H1 (cell line): ENCODE measurements at regions not wholly inside any gene's neighbourhood (a gene's known extent, or its start where the extent isn't known, plus 50 kb on each side); places are given as distances from the start of the nearest gene placed in this dataset.

Experiments
- CTCF ChIA-PET: fragments of 300-600 bp; sonication (Branson Sonifier 250); formaldehyde crosslinking; loops from one replicate; lab custom pipeline; 2021; ENCODE audit not compliant: partially characterized antibody; lab: Charles Lee
- POLR2A ChIA-PET: fragments of 300-600 bp; sonication (Branson Sonifier 250); formaldehyde crosslinking; loops from one replicate; lab custom pipeline; 2021; ENCODE audit warnings: inconsistent platforms; ENCODE audit not compliant: partially characterized antibody; lab: Charles Lee
- DNase-seq, 2 experiments: peaks; one replicate each; pipeline versions ENCODE4 v3.0.0 to v3.0.0-alpha.2; 2010 to 2022; ENCODE audit warnings: low spot score in 2 of 2, low read depth in 1 of 2, mixed read lengths in 1 of 2
- FAIRE-seq: peaks from 2 replicates; lab custom pipeline; 2011; peaks lifted over from hg19 to GRCh38; lab: Jason Lieb, UNC
- H2AFZ ChIP-seq: 2 replicates; pipeline ENCODE4 v1.8.1; 2012; ENCODE audit warnings: low read length, inconsistent platforms
- H2AK5ac ChIP-seq: 2 replicates; pipeline ENCODE4 v1.6.1; 2013; ENCODE audit warnings: low read depth, low read length
- H2BK120ac ChIP-seq: replicated peaks from 2 replicates; pipeline ENCODE3; 2013; ENCODE audit warnings: low read depth, low read length, inconsistent platforms
- H2BK12ac ChIP-seq: 2 replicates; pipeline ENCODE4 v1.6.1; 2013; ENCODE audit warnings: low read depth, low read length
- H2BK15ac ChIP-seq: 2 replicates; pipeline ENCODE4 v1.6.1; 2013; ENCODE audit warnings: low read length
- H2BK20ac ChIP-seq: 2 replicates; pipeline ENCODE4 v1.6.1; 2013; ENCODE audit warnings: low read length
- H2BK5ac ChIP-seq: 2 replicates; pipeline ENCODE4 v1.6.1; 2013; ENCODE audit warnings: low read depth, low read length
- H3K14ac ChIP-seq: 2 replicates; pipeline ENCODE4 v1.6.1; 2013; ENCODE audit warnings: inconsistent platforms; ENCODE audit not compliant: insufficient read length
- H3K18ac ChIP-seq: 2 replicates; pipeline ENCODE4 v1.6.1; 2013; ENCODE audit warnings: low read length; ENCODE audit errors: extremely low read depth
- H3K23ac ChIP-seq: 2 replicates; pipeline ENCODE4 v1.6.1; 2013; ENCODE audit warnings: inconsistent platforms; ENCODE audit not compliant: insufficient read length
- H3K23me2 ChIP-seq: 2 replicates; pipeline ENCODE4 v1.6.1; 2013; ENCODE audit warnings: low read depth, low read length
- H3K27ac ChIP-seq: 2 replicates; pipeline ENCODE4 v1.6.1; 2011; ENCODE audit warnings: low read depth, low read length, inconsistent platforms
- H3K27me3 ChIP-seq, 4 experiments: replicated peaks in 1 of 4; 1 replicate in 1 of 4; 2 replicates in 3 of 4; pipeline versions ENCODE4 v1.6.1 to v1.8.1; 2011 to 2013; ENCODE audit warnings: low read length in 3 of 4, mild to moderate bottlenecking in 3 of 4, inconsistent platforms in 2 of 4, mixed read lengths in 2 of 4, moderate library complexity in 1 of 4; ENCODE audit not compliant: control insufficient read depth in 3 of 4, insufficient read depth in 3 of 4; ENCODE audit errors: extremely low read depth in 1 of 4
- H3K36me3 ChIP-seq, 4 experiments: 2 replicates each; pipeline versions ENCODE4 v1.6.1 to v1.8.1; 2011 to 2013; ENCODE audit warnings: mild to moderate bottlenecking in 4 of 4, low read length in 3 of 4, moderate library complexity in 2 of 4, control low read depth in 1 of 4, inconsistent platforms in 1 of 4; ENCODE audit not compliant: insufficient read depth in 4 of 4, control insufficient read depth in 2 of 4
- H3K4ac ChIP-seq: replicated peaks from 2 replicates; pipeline ENCODE3; 2013; ENCODE audit warnings: low read length, low read depth, mixed read lengths, inconsistent platforms; ENCODE audit not compliant: insufficient read length
- H3K4me1 ChIP-seq, 4 experiments: replicated peaks in 1 of 4; 1 replicate in 1 of 4; 2 replicates in 3 of 4; pipeline versions ENCODE4 v1.6.1 to v1.8.1; 2011 to 2013; ENCODE audit warnings: low read length in 3 of 4, inconsistent platforms in 2 of 4, mixed read lengths in 1 of 4; ENCODE audit not compliant: insufficient read depth in 4 of 4, control insufficient read depth in 3 of 4
- H3K4me2 ChIP-seq, 2 experiments: 2 replicates each; pipeline versions ENCODE4 v1.6.1 to v1.8.1; 2011 to 2013; ENCODE audit warnings: low read depth in 2 of 2, low read length in 2 of 2, control low read depth in 1 of 2, inconsistent platforms in 1 of 2, mild to moderate bottlenecking in 1 of 2; ENCODE audit not compliant: insufficient read depth in 1 of 2
- H3K4me3 ChIP-seq, 4 experiments: fragments of 200-600, 300-600 bp in 1 of 4; sonication (generic), shearing (Covaris generic), sonication (Bioruptor Twin) in 1 of 4; 2 replicates each; pipeline versions ENCODE4 v1.5.1 to v1.8.1; 2011 to 2016; ENCODE audit warnings: low read length in 4 of 4, low read depth in 3 of 4, control low read depth in 2 of 4, inconsistent platforms in 2 of 4, mild to moderate bottlenecking in 2 of 4, mixed read lengths in 1 of 4, moderate library complexity in 1 of 4; ENCODE audit not compliant: insufficient read depth in 2 of 4; ENCODE audit errors: extremely low read depth in 1 of 4
- H3K56ac ChIP-seq: replicated peaks from 2 replicates; pipeline ENCODE3; 2013; ENCODE audit warnings: low read depth, mild to moderate bottlenecking, mixed read lengths, low read length, inconsistent platforms; ENCODE audit not compliant: insufficient read length
- H3K79me1 ChIP-seq: 2 replicates; pipeline ENCODE4 v1.6.1; 2013; ENCODE audit warnings: low read depth, low read length, control low read depth
- H3K79me2 ChIP-seq, 2 experiments: 2 replicates each; pipeline versions ENCODE4 v1.6.1 to v1.8.1; 2012 to 2013; ENCODE audit warnings: low read length in 2 of 2, mild to moderate bottlenecking in 2 of 2, inconsistent platforms in 1 of 2; ENCODE audit not compliant: insufficient read depth in 2 of 2, control insufficient read depth in 1 of 2
- H3K9ac ChIP-seq, 4 experiments: replicated peaks in 1 of 4; 1 replicate in 1 of 4; 2 replicates in 3 of 4; pipeline versions ENCODE4 v1.6.1 to v1.8.1; 2011 to 2013; ENCODE audit warnings: low read depth in 3 of 4, low read length in 3 of 4, control low read depth in 2 of 4, mild to moderate bottlenecking in 2 of 4, moderate library complexity in 2 of 4, inconsistent platforms in 1 of 4; ENCODE audit errors: extremely low read depth in 1 of 4
- H3K9me3 ChIP-seq, 2 experiments: 2 replicates each; pipeline versions ENCODE4 v1.6.1 to v1.8.1; 2012 to 2013; ENCODE audit warnings: mild to moderate bottlenecking in 2 of 2, moderate library complexity in 2 of 2, control low read depth in 1 of 2, inconsistent platforms in 1 of 2, low read depth in 1 of 2, low read length in 1 of 2, mixed read lengths in 1 of 2; ENCODE audit not compliant: insufficient read depth in 2 of 2
- H4K20me1 ChIP-seq, 2 experiments: replicated peaks in 1 of 2; 2 replicates each; pipeline versions ENCODE3 to v1.8.1; 2011 to 2013; ENCODE audit warnings: inconsistent platforms in 2 of 2, low read length in 2 of 2, mild to moderate bottlenecking in 1 of 2; ENCODE audit not compliant: insufficient read depth in 2 of 2, control insufficient read depth in 1 of 2
- H4K5ac ChIP-seq: 2 replicates; pipeline ENCODE4 v1.6.1; 2013; ENCODE audit warnings: low read length, low read depth, mixed read lengths, inconsistent platforms; ENCODE audit not compliant: insufficient read length
- H4K8ac ChIP-seq: 2 replicates; pipeline ENCODE4 v1.8.0; 2013; ENCODE audit warnings: mild to moderate bottlenecking, moderate library complexity, low read length, inconsistent platforms; ENCODE audit not compliant: insufficient read depth; ENCODE audit errors: extremely low read depth
- H4K91ac ChIP-seq: replicated peaks from 2 replicates; pipeline ENCODE3; 2013; ENCODE audit warnings: low read length, mixed read lengths, inconsistent platforms; ENCODE audit not compliant: insufficient read length
- CEBPB ChIP-seq: IDR thresholded peaks from 2 replicates; pipeline ENCODE4 v1.6.1; 2012; ENCODE audit warnings: low read depth, low read length
- CREB1 ChIP-seq: IDR thresholded peaks from 2 replicates; pipeline ENCODE4 v1.6.1; 2012; ENCODE audit warnings: inconsistent platforms
- HDAC6 ChIP-seq: IDR thresholded peaks from one replicate; pipeline ENCODE4 v1.7.1; 2012; ENCODE audit warnings: low read depth, mild to moderate bottlenecking, inconsistent platforms, low read length, moderate library complexity
- JUND ChIP-seq: IDR thresholded peaks from 2 replicates; pipeline ENCODE4 v1.6.1; 2011; ENCODE audit warnings: mild to moderate bottlenecking, improper control_type of control experiment, low read length
- NRF1 ChIP-seq: IDR thresholded peaks from 2 replicates; pipeline ENCODE4 v1.6.1; 2011; ENCODE audit warnings: mild to moderate bottlenecking, low read depth, low read length, improper control_type of control experiment
- RXRA ChIP-seq: IDR thresholded peaks from 2 replicates; pipeline ENCODE4 v1.6.1; 2011; ENCODE audit warnings: low read depth, mild to moderate bottlenecking, low read length, moderate library complexity; ENCODE audit not compliant: insufficient read depth
- SRF ChIP-seq: IDR thresholded peaks from 2 replicates; pipeline ENCODE4 v1.6.1; 2011; ENCODE audit warnings: mild to moderate bottlenecking, low read depth, low read length, moderate library complexity
- SUZ12 ChIP-seq: fragments of 200-600 bp; sonication (generic); IDR thresholded peaks from 2 replicates; pipeline ENCODE4 v1.6.1; 2012; ENCODE audit warnings: mild to moderate bottlenecking, inconsistent platforms, low read length, moderate library complexity, mixed read lengths
- ZNF274 ChIP-seq: IDR thresholded peaks from 2 replicates; pipeline ENCODE4 v1.7.0; 2012; ENCODE audit warnings: low read length, borderline replicate concordance; ENCODE audit errors: extremely low read depth
- WGBS, 2 experiments: shearing (Covaris generic) in 1 of 2; methylation state at CpG; one replicate each; pipeline versions ENCODE4 v1.1.6 to v1.1.7; 2013 to 2015; ENCODE audit warnings: low lambda C conversion rate in 2 of 2, mixed read lengths in 2 of 2, inconsistent platforms in 1 of 2, low coverage in 1 of 2, missing lambda C conversion rate in 1 of 2; ENCODE audit not compliant: insufficient replicate concordance in 2 of 2, insufficient coverage in 1 of 2, insufficient read length in 1 of 2; ENCODE audit errors: extremely low coverage in 1 of 2, missing lambda C conversion rate in 1 of 2; 5-methylcytosine and 5-hydroxymethylcytosine counted together

- Histone ChIP-seq H3K27ac (no peak overlapping the region), H2BK15ac (no peak overlapping the region), H4K91ac (no peak overlapping the region), H3K9ac (no peak overlapping the region), H2BK20ac (no peak overlapping the region), H4K20me1 (no peaks in the 10 kb centered on the region), H3K14ac (no peak overlapping the region), H4K5ac (no peak overlapping the region), H3K9me3 (no peaks in the 10 kb centered on the region), H3K79me2 (no peaks in the 10 kb centered on the region), H3K4ac (no peak overlapping the region), H3K18ac (no peak overlapping the region), H3K23me2 (no peaks in the 10 kb centered on the region), H2BK12ac (no peak overlapping the region), H3K79me1 (no peaks in the 10 kb centered on the region), H2AK5ac (no peak overlapping the region), H2AFZ (no peak overlapping the region), H3K56ac (no peak overlapping the region), H2BK120ac (no peak overlapping the region), H3K4me2 (no peak overlapping the region), H4K8ac (no peak overlapping the region), H3K27me3 (no peaks in the 10 kb centered on the region), H3K23ac (no peak overlapping the region), H2BK5ac (no peak overlapping the region), H3K36me3 (no peaks in the 10 kb centered on the region), H3K4me1 (no peaks in the 10 kb centered on the region), H3K4me3 (no peak overlapping the region)
- no peak for DNase-seq
- no peak for TF ChIP-seq CEBPB
- TF ChIP-seq HDAC6: no peak
- TF ChIP-seq SRF: no peak
- TF ChIP-seq RXRA: no peak
- TF ChIP-seq SUZ12: no peak
- TF ChIP-seq NRF1: no peak
- TF ChIP-seq CREB1: no peak
- TF ChIP-seq ZNF274: no peak
- no peak for TF ChIP-seq JUND
- whole genome bisulfite sequencing, 2 experiments: 93% methylated on average over 3 of the region's 3 CpGs; no CpG with 5 or more reads in 1 of the 2 experiments
- ChIA-PET CTCF (no interaction called here), POLR2A (no interaction called here)
- FAIRE-seq: no peak
Observed at GRCh38 chr18:11488175-11488574, 121.2 kb upstream of the SLC35G4 start.
